ENCODE measurements at regions not wholly inside any gene's neighbourhood (a gene's known extent, or its start where the extent isn't known, plus 50 kb on each side); places are given as distances from the start of the nearest gene placed in this dataset.
"Not testable (repeated sequence)": the region's sequence is repeated elsewhere in the genome, so short reads cannot be mapped to it uniquely, and the experiment has no call there.

DNA sequence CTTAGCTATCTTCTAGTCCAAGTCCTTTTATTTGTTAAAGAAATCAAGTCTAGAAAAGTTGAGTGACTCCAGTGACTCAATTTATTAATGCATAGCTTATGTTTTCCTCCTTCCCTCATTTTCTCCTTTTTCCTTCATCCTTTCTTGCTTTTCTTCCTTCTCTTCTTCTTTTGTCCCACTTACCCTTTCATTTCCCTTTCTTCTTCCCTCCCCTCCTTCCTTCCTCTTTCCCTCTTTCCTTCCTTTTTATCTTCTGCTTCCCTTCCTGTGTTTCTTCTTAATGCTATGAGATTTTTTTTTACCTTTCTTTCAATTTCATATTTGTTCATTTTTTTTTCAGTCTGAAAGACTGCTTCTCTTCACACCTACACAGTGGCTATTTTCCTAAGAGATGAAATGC lies 555.5 kb downstream of the PIK3C3 start:
- H3K4me1 ChIP-seq = no peaks in the 10 kb centered on the region
- H3K27me3 ChIP-seq = no peaks in the 10 kb centered on the region
- no peaks in the 10 kb centered on the region for H3K36me3 ChIP-seq (ENCODE audit: low read depth, missing control alignments)
- H3K27ac ChIP-seq = no peak overlapping the region
- intact Hi-C loops (cut with DNase I; ENCODE audit: low total_unique reads) = no loop called here
- TF ChIP-seq, protein P1, sequence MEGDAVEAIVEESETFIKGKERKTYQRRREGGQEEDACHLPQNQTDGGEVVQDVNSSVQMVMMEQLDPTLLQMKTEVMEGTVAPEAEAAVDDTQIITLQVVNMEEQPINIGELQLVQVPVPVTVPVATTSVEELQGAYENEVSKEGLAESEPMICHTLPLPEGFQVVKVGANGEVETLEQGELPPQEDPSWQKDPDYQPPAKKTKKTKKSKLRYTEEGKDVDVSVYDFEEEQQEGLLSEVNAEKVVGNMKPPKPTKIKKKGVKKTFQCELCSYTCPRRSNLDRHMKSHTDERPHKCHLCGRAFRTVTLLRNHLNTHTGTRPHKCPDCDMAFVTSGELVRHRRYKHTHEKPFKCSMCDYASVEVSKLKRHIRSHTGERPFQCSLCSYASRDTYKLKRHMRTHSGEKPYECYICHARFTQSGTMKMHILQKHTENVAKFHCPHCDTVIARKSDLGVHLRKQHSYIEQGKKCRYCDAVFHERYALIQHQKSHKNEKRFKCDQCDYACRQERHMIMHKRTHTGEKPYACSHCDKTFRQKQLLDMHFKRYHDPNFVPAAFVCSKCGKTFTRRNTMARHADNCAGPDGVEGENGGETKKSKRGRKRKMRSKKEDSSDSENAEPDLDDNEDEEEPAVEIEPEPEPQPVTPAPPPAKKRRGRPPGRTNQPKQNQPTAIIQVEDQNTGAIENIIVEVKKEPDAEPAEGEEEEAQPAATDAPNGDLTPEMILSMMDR (IDR thresholded peaks at IDR 0.05) = no peak
- TF ChIP-seq POLR2A (IDR thresholded peaks at IDR 0.05) = no peak
- no peak for DNase-seq
- no peak overlapping the region for H3K4me3 ChIP-seq
- no peaks in the 10 kb centered on the region for H3K9me3 ChIP-seq

DNA sequence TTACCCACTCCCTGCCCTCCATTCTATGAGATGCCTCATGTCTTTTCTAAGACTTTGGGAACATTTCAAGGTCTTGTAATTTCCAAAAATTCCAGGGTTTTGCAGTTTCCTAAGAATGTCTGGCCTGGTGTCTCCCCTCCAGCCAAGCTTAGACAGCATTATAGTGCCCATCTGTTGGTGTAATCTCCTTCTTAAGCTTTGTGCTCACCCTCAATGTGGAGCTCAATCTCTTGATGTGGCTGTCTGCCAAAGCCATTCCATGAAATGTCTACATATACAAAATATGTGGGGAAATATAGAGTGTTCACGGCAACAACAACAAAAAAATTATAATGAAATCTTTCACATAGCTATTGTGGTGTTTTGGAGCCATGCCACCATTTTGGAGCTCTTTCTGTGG lies 558.4 kb downstream of the PIK3C3 start:
- Histone ChIP-seq H3K36me3 (ENCODE audit: low read depth, missing control alignments) (no peaks in the 10 kb centered on the region), H3K27me3 (no peaks in the 10 kb centered on the region), H3K4me3 (no peak overlapping the region), H3K9me3 (no peaks in the 10 kb centered on the region), H3K4me1 (no peaks in the 10 kb centered on the region), H3K27ac (no peak overlapping the region)
- no peak for DNase-seq
- intact Hi-C loops (cut with DNase I; ENCODE audit: low total_unique reads) = no loop called here
- TF ChIP-seq, protein P1 (IDR thresholded peaks at IDR 0.05) = no peak
- TF ChIP-seq POLR2A (IDR thresholded peaks at IDR 0.05) = no peak
- WGBS, 2 donors = 91 to 93% methylated on average over 1 of the region's 1 CpG

DNA sequence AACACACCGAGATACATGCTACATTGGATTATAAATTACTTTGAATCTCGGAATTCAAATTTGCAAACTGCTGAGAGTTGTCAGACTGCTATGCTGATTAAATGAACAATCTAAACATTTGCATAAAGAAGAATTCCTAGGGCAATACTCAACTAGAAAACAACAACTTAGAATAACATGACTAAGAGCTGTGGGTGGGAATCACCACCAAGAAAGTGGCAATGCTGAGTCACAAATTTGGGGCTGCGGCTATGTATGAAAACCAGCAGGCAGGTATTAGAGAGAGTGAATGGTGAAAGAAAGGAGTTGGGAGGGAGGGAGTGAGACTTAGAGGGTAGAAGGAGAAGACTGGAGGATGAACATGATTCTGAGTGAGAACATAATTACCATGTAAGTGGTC lies 559.5 kb downstream of the PIK3C3 start:
- Histone ChIP-seq H3K27ac (no peak overlapping the region), H3K27me3 (no peaks in the 10 kb centered on the region), H3K9me3 (no peaks in the 10 kb centered on the region), H3K4me3 (no peak overlapping the region), H3K4me1 (no peaks in the 10 kb centered on the region), H3K36me3 (ENCODE audit: low read depth, missing control alignments) (no peaks in the 10 kb centered on the region)
- WGBS, 2 donors = 75 to 93% methylated on average over 3 of the region's 3 CpGs
- intact Hi-C loops (cut with DNase I; ENCODE audit: low total_unique reads) = no loop called here
- DNase-seq = no peak
- TF ChIP-seq, protein P1 (IDR thresholded peaks at IDR 0.05) = no peak
- TF ChIP-seq POLR2A (IDR thresholded peaks at IDR 0.05) = no peak

DNA sequence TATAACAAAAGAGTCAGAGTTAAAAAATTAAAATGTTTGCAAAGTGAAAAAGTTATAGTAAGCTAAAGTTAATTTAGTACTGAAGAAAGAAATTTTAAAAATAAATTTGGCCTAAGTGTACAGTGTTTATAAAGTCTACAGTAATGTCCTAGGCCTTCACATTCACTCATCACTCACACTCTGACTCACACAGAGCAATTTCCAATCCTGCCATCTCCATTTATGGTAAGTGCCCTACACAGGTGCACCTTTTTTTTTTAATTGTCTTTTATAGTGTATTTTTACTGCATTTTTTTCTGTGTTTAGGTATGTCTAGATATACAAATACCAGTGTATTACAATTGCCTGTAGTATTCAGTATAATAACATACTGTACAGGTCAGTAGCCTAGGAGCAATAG lies 562.9 kb downstream of the PIK3C3 start:
- intact Hi-C loops (cut with DNase I; ENCODE audit: low total_unique reads) = no loop called here
- TF ChIP-seq POLR2A (IDR thresholded peaks at IDR 0.05) = no peak
- TF ChIP-seq, protein P1 (IDR thresholded peaks at IDR 0.05) = no peak
- Histone ChIP-seq H3K4me1 (no peaks in the 10 kb centered on the region), H3K9me3 (no peaks in the 10 kb centered on the region), H3K36me3 (ENCODE audit: low read depth, missing control alignments) (no peaks in the 10 kb centered on the region), H3K27ac (no peak overlapping the region), H3K4me3 (no peak overlapping the region), H3K27me3 (no peaks in the 10 kb centered on the region)
- DNase-seq = no peak

DNA sequence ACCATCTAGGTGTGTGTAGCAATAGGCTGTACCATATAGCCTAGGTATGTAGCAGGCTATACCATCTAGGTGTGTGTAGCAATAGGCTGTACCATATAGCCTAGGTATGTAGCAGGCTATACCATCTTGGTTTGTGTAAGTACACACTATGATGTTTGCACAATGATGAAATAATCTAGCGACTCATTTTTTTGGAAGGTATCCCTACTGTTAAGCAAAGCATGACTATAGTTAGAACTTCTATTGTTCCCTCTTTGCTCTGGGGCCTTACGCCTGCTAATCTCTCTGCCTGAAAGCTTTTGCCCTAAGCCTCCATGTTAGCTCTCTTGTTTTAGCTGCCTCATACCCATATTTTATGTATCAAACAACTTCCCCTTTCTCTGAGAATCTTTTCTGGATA lies 563.3 kb downstream of the PIK3C3 start:
- H3K27ac ChIP-seq; DNase-seq; H3K36me3 ChIP-seq (ENCODE audit: low read depth, missing control alignments); H3K4me3 ChIP-seq; H3K9me3 ChIP-seq; H3K4me1 ChIP-seq; intact Hi-C loops (cut with DNase I; ENCODE audit: low total_unique reads); H3K27me3 ChIP-seq: not testable (repeated sequence)
- WGBS, 2 donors = 81 to 98% methylated on average over 2 of the region's 2 CpGs

All from testis (tissue), 2 donors.